SU-DHL-6 (cell line): ENCODE measurements at regions not wholly inside any gene's neighbourhood (a gene's known extent, or its start where the extent isn't known, plus 50 kb on each side); places are given as distances from the start of the nearest gene placed in this dataset.

Experiments
- H2AFZ ChIP-seq: fragments of 200-600 bp; sonication (generic); 2 replicates; pipeline ENCODE4 v1.6.1; 2014; ENCODE audit warnings: low read depth, mild to moderate bottlenecking, moderate library complexity, mixed read lengths, antibody characterized with exemption, low read length; ENCODE audit not compliant: severe bottlenecking
- H3F3A ChIP-seq: fragments of 200-600 bp; shearing (Covaris generic); 2 replicates; pipeline ENCODE4 v1.6.0; 2016; ENCODE audit warnings: antibody characterized with exemption, mild to moderate bottlenecking; ENCODE audit not compliant: insufficient read depth
- H3K27ac ChIP-seq: fragments of 200-600 bp; sonication (generic); 2 replicates; pipeline ENCODE4 v1.5.1; 2016; ENCODE audit warnings: low read depth, mild to moderate bottlenecking, low read length, moderate library complexity, mixed read lengths
- H3K27me3 ChIP-seq: fragments of 200-600 bp; sonication (generic), shearing (Covaris generic); 2 replicates; pipeline ENCODE4 v1.6.0; 2014; ENCODE audit warnings: mild to moderate bottlenecking, low read length
- H3K36me3 ChIP-seq: fragments of 200-600 bp; sonication (generic); 2 replicates; pipeline ENCODE4 v1.6.1; 2014; ENCODE audit warnings: mild to moderate bottlenecking, low read length, mixed read lengths
- H3K4me2 ChIP-seq: fragments of 300-600, 200-600 bp; shearing (Covaris generic), sonication (generic); 2 replicates; pipeline ENCODE4 v1.6.0; 2014; ENCODE audit warnings: low read length, low read depth, mild to moderate bottlenecking; ENCODE audit not compliant: poor library complexity, severe bottlenecking
- H3K4me3 ChIP-seq: fragments of 200-600 bp; sonication (generic); 2 replicates; pipeline ENCODE4 v1.5.1; 2014; ENCODE audit warnings: antibody characterized with exemption, low read length, mild to moderate bottlenecking, mixed read lengths; ENCODE audit not compliant: insufficient read depth, poor library complexity, severe bottlenecking
- H3K79me2 ChIP-seq: fragments of 200-600 bp; sonication (generic); 2 replicates; pipeline ENCODE4 v1.6.1; 2014; ENCODE audit warnings: mild to moderate bottlenecking, low read length, moderate library complexity; ENCODE audit not compliant: insufficient read depth
- H3K9ac ChIP-seq: fragments of 200-600 bp; sonication (generic); 2 replicates; pipeline ENCODE4 v1.7.0; 2014; ENCODE audit warnings: mild to moderate bottlenecking, low read length
- H3K9me2 ChIP-seq: fragments of 200-600 bp; sonication (generic); replicated peaks from 2 replicates; pipeline ENCODE4 v1.6.1; 2014; ENCODE audit warnings: low read length; ENCODE audit not compliant: insufficient read depth
- H3K9me3 ChIP-seq: fragments of 200-600 bp; sonication (generic); 2 replicates; pipeline ENCODE4 v1.6.1; 2014; ENCODE audit warnings: low read length, mixed read lengths; ENCODE audit not compliant: insufficient read depth
- H4K20me1 ChIP-seq: fragments of 200-600 bp; sonication (generic); 2 replicates; pipeline ENCODE4 v1.6.1; 2014; ENCODE audit warnings: low read depth, mild to moderate bottlenecking, antibody characterized with exemption, low read length, moderate library complexity, mixed read lengths
- CTCF ChIP-seq: fragments of 200-600 bp; sonication (generic); IDR thresholded peaks from one replicate; pipeline ENCODE4 v1.5.1; 2017; ENCODE audit warnings: antibody characterized with exemption, mild to moderate bottlenecking, low read length, moderate library complexity; ENCODE audit not compliant: insufficient read depth, poor library complexity, severe bottlenecking
- EZH2phosphoT487 ChIP-seq: fragments of 200-600 bp; sonication (generic), shearing (Covaris generic); conservative IDR thresholded peaks from 2 replicates; pipeline ENCODE4 v1.6.1; 2018; ENCODE audit warnings: mild to moderate bottlenecking, antibody characterized with exemption, low read length, moderate library complexity, mixed read lengths

- Histone ChIP-seq H3K79me2 (no peaks in the 10 kb centered on the region), H3K9ac (no peak overlapping the region), H3K4me3 (no peak overlapping the region), H3K27ac (no peak overlapping the region), H4K20me1 (no peaks in the 10 kb centered on the region), H2AFZ (no peak overlapping the region), H3K9me3 (no peaks in the 10 kb centered on the region), H3K27me3 (no peaks in the 10 kb centered on the region), H3K36me3 (no peaks in the 10 kb centered on the region), H3K9me2 (0 out of 2 replicates have a peak, but pooled peaks cover 4% of the 10 kb centered on the region), H3K4me2 (no peak overlapping the region), H3F3A (no peaks in the 10 kb centered on the region)
- TF ChIP-seq CTCF = no peak
- no peak for TF ChIP-seq EZH2phosphoT487
Observed at GRCh38 chr2:209044307-209044706, 379.5 kb upstream of the MAP2 start.

GRCh38 chr2:209046163-209046562, 377.7 kb upstream of the MAP2 start:
- no peak overlapping the region for H3K4me3 ChIP-seq
- TF ChIP-seq CTCF (no peak), EZH2phosphoT487 (no peak)
- H3K4me2 ChIP-seq = no peak overlapping the region
- no peaks in the 10 kb centered on the region for H3K79me2 ChIP-seq
- H3K9me2 ChIP-seq = 0 out of 2 replicates have a peak, but pooled peaks cover 4% of the 10 kb centered on the region
- no peaks in the 10 kb centered on the region for H3K27me3 ChIP-seq
- no peak overlapping the region for H3K9ac ChIP-seq
- no peak overlapping the region for H2AFZ ChIP-seq
- H3K36me3 ChIP-seq = no peaks in the 10 kb centered on the region
- H3K9me3 ChIP-seq = no peaks in the 10 kb centered on the region
- H3K27ac ChIP-seq = no peak overlapping the region
- H4K20me1 ChIP-seq = no peaks in the 10 kb centered on the region
- H3F3A ChIP-seq = no peaks in the 10 kb centered on the region

- TF ChIP-seq EZH2phosphoT487 = no peak
- TF ChIP-seq CTCF = no peak
- Histone ChIP-seq H4K20me1 (no peaks in the 10 kb centered on the region), H3K27me3 (no peaks in the 10 kb centered on the region), H3F3A (no peaks in the 10 kb centered on the region), H3K4me3 (no peak overlapping the region), H3K9ac (no peak overlapping the region), H3K27ac (no peak overlapping the region), H3K36me3 (no peaks in the 10 kb centered on the region), H3K9me2 (no peaks in the 10 kb centered on the region), H2AFZ (no peak overlapping the region), H3K9me3 (no peaks in the 10 kb centered on the region), H3K4me2 (no peak overlapping the region), H3K79me2 (no peaks in the 10 kb centered on the region)
Observed at GRCh38 chr2:209049608-209050007, 374.2 kb upstream of the MAP2 start.

- no peak overlapping the region for H3K4me2 ChIP-seq
- no peak overlapping the region for H3K4me3 ChIP-seq
- no peaks in the 10 kb centered on the region; the same call in 1 of the 2 replicates for H3K9me2 ChIP-seq
- no peak for TF ChIP-seq CTCF
- TF ChIP-seq EZH2phosphoT487 = no peak
- no peaks in the 10 kb centered on the region for H3K36me3 ChIP-seq
- H2AFZ ChIP-seq = no peak overlapping the region
- H3K27ac ChIP-seq = no peak overlapping the region
- H3K9me3 ChIP-seq = no peaks in the 10 kb centered on the region
- H4K20me1 ChIP-seq = no peaks in the 10 kb centered on the region
- H3K9ac ChIP-seq = no peak overlapping the region
- H3F3A ChIP-seq = no peaks in the 10 kb centered on the region
- no peaks in the 10 kb centered on the region for H3K27me3 ChIP-seq
- no peaks in the 10 kb centered on the region for H3K79me2 ChIP-seq
Observed at GRCh38 chr2:209062210-209062609, 361.6 kb upstream of the MAP2 start.
